ENCODE measurements at regions not wholly inside any gene's neighbourhood (a gene's known extent, or its start where the extent isn't known, plus 50 kb on each side); places are given as distances from the start of the nearest gene placed in this dataset.
A peak's percentile ranks its signal among the peaks of the same experiment; 100 is the strongest.

DNA sequence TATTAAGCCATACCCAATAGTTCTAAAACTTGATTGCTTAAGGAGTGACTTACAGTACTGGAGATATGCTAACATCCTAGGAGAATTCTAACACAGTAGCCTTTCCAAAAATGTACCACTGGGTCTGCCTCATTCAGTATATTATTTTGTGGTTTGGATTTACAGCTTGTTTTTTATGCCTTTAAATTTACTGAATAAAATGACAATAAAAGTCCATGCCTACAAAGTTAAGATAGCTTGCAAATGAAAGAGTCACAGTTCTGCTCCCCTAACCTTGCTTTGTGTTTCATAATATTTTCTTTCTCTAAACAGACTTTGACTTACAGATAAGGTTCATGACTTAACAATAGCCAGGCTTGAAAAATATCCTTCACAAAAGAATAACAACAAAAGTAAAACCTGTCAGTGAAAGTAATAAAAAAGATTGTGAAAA, 951.1 kb upstream of the NUDT12 start:
- H2BK5ac ChIP-seq (ENCODE audit: insufficient read length, low read length): no peak overlapping the region
- H3K9me3 ChIP-seq (ENCODE audit: control insufficient read depth, low read depth, low read length): no peaks in the 10 kb centered on the region
- H2BK120ac ChIP-seq (ENCODE audit: low read depth, low read length, poor library complexity, severe bottlenecking): no peak overlapping the region
- peak overlapping the region in 1 of 2 experiments; percentile 0; a peak in 1 of 5 replicates for H3K4me3 Mint-ChIP-seq
- no peak overlapping the region for H3K18ac ChIP-seq (ENCODE audit: insufficient read length, low read depth, low read length)
- no peak overlapping the region for H3K4ac ChIP-seq (ENCODE audit: low read depth, low read length)
- no peak overlapping the region for H4K5ac ChIP-seq (ENCODE audit: insufficient read length, low read depth, low read length)
- H2BK15ac ChIP-seq (ENCODE audit: low read depth, low read length): no peak overlapping the region
- H3K4me2 ChIP-seq (ENCODE audit: insufficient read depth, insufficient read length, low read length): no peak overlapping the region
- no peak overlapping the region for H3K9ac ChIP-seq (ENCODE audit: extremely low read depth, insufficient read length, low read length)
- H3K4me1 Mint-ChIP-seq: peaks cover 30 to 33% of the 10 kb centered on the region in 2 experiments
- no peaks in the 10 kb centered on the region for H3K79me2 ChIP-seq (ENCODE audit: insufficient read depth, low read length)
- peaks cover 0 to 25% (median 2%) of the 10 kb centered on the region in 3 experiments; a peak in 4 of 7 replicates for H3K36me3 Mint-ChIP-seq (ENCODE audit: insufficient read depth in 1 of 3, low read depth in 3 of 3)
- H3K27me3 Mint-ChIP-seq (ENCODE audit: low read depth): no peaks in the 10 kb centered on the region
- H2AK5ac ChIP-seq (ENCODE audit: insufficient read length, low read length): no peak overlapping the region
- TF ChIP-seq, protein P1, sequence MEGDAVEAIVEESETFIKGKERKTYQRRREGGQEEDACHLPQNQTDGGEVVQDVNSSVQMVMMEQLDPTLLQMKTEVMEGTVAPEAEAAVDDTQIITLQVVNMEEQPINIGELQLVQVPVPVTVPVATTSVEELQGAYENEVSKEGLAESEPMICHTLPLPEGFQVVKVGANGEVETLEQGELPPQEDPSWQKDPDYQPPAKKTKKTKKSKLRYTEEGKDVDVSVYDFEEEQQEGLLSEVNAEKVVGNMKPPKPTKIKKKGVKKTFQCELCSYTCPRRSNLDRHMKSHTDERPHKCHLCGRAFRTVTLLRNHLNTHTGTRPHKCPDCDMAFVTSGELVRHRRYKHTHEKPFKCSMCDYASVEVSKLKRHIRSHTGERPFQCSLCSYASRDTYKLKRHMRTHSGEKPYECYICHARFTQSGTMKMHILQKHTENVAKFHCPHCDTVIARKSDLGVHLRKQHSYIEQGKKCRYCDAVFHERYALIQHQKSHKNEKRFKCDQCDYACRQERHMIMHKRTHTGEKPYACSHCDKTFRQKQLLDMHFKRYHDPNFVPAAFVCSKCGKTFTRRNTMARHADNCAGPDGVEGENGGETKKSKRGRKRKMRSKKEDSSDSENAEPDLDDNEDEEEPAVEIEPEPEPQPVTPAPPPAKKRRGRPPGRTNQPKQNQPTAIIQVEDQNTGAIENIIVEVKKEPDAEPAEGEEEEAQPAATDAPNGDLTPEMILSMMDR (conservative IDR thresholded peaks at IDR 0.05): no peak
- H2AFZ ChIP-seq (ENCODE audit: low read length): no peak overlapping the region
- no peak overlapping the region for H3K56ac ChIP-seq (ENCODE audit: insufficient read length, low read depth, low read length)
- DNase-seq: no peak
- H4K20me1 ChIP-seq (ENCODE audit: control insufficient read depth, insufficient read depth, insufficient read length): no peaks in the 10 kb centered on the region
- peaks cover 11 to 16% of the 10 kb centered on the region in 2 experiments; a peak in 4 of 5 replicates for H3K9me3 Mint-ChIP-seq
- no peak overlapping the region for H3K14ac ChIP-seq (ENCODE audit: insufficient read depth, low read length)
- no peak overlapping the region for H2BK20ac ChIP-seq (ENCODE audit: low read depth, low read length, poor library complexity, severe bottlenecking)
- H3K27ac ChIP-seq (ENCODE audit: insufficient read length, low read depth, low read length): no peak overlapping the region
- H4K91ac ChIP-seq (ENCODE audit: insufficient read length, low read depth, low read length): no peak overlapping the region
- no peak overlapping the region for H3K23ac ChIP-seq (ENCODE audit: insufficient read length, low read depth, low read length)
- H3K79me1 ChIP-seq (ENCODE audit: insufficient read depth, low read depth, low read length, poor library complexity, severe bottlenecking): no peaks in the 10 kb centered on the region
- peak overlapping the region in 2 of 3 experiments; percentile 55 to 97; a peak in 5 of 7 replicates for H3K27ac Mint-ChIP-seq
- H3K27me3 ChIP-seq (ENCODE audit: insufficient read depth, low read length): no peaks in the 10 kb centered on the region
- H2BK12ac ChIP-seq (ENCODE audit: insufficient read length, low read depth, low read length): no peak overlapping the region
- no peak overlapping the region for H3T11ph ChIP-seq (ENCODE audit: low read length)
- H4K8ac ChIP-seq (replicated peaks; ENCODE audit: insufficient read length, low read depth, low read length): no peak overlapping the region
- H3K23me2 ChIP-seq (ENCODE audit: insufficient read length, low read depth, low read length, poor library complexity, severe bottlenecking): no peaks in the 10 kb centered on the region
- no peaks in the 10 kb centered on the region; the same call in 1 of the 2 replicates for H3K4me1 ChIP-seq (ENCODE audit: insufficient read depth, low read length)
